DMS53 treated with DMSO at 0.1 percent for 48 hours (cell line): ENCODE measurements at regions not wholly inside any gene's neighbourhood (a gene's known extent, or its start where the extent isn't known, plus 50 kb on each side); places are given as distances from the start of the nearest gene placed in this dataset.
"Not testable (repeated sequence)": the region's sequence is repeated elsewhere in the genome, so short reads cannot be mapped to it uniquely, and the experiment has no call there.

Source experiments
- DNase-seq: peaks from one replicate; lab custom pipeline; 2025; ENCODE audit not compliant: unreplicated experiment; lab: John Stamatoyannopoulos, UW

DNA sequence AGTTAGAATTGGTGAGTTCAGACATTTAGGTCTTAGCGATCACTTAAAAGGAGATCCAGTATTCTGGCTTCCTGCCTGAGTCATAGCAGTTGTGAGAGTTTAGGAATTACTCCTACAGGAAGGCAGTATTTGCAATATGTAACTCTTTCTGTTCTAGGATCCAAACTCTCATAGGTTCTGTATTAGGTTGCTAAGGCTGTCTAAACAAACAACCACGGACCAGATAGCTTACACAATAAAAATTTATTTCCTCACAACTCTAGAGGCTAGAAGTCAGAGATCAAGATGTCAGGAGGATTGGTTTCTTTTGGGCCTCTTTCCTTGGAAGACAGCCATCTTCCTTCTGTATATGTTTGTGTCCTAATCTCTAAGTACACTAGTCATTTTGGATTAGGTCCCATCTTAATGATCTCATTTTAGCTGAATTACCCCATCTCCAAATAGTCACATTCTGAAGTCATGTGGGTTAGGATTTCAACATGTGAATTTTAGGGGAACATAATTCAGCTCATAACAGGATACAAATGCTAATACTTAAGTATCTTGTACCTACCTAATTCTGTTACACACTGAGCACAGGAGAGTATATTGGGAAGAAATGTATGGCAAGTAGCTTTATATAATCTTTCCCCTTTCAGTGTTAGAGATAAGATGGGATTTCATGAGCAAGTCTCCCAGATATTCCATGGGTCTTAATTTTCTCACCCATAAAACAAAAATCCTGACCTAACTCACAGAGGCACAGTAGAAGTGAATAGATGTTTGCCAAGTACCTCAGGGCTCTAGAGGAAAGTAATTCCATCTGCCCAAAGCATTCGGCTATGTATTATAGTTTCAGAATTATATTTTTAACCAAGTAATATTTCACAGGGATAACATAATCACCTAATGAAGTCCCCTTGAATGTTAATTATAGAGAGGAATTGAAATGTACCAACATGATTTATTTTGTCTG, 144.4 kb downstream of the PTBP2 start:
- DNase-seq: no peak

DNA sequence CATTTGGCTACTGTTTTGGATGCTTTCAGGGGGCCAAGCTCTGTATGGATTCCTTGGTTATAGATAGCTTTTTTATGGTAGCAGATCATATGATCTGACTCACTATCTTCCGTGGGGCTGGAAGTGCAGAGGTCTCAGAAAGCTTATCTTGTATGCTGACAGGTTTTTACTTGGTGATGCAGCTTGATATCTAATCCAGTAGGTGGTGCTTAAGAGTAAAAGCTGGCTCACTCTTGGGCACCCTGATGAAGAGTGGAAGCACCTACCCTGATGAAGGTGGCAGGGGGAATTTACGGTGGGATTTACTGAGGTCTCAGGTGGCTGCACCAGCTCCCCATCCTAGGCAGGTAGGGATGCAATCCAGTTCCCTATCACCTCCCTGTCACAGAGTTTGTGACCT, 151.2 kb downstream of the PTBP2 start:
- no peak for DNase-seq

DNA sequence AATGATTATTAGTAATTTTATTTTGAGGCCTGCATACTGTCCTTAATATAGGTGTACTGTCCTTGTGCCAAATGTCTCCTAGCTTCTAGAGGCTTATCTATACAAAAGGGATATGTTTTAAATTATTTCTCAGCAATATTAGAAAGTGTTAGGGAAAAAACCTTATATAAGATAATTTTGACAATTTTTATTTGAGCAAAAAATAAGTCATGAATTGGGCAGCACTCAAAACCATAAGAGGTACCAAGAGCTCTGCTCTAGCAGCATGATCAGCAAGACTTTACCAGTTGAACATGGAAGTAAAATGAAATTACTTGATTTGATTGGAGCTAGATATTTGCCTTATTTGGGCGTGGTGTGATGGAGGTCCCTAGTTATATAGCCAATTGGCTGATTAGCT, 157.1 kb downstream of the PTBP2 start:
- no peak for DNase-seq

- no peak for DNase-seq
Observed at GRCh38 chr1:96880626-96881025, 159.0 kb downstream of the PTBP2 start.

GRCh38 chr1:96882096-96882495, 160.5 kb downstream of the PTBP2 start:
- no peak for DNase-seq

DNA sequence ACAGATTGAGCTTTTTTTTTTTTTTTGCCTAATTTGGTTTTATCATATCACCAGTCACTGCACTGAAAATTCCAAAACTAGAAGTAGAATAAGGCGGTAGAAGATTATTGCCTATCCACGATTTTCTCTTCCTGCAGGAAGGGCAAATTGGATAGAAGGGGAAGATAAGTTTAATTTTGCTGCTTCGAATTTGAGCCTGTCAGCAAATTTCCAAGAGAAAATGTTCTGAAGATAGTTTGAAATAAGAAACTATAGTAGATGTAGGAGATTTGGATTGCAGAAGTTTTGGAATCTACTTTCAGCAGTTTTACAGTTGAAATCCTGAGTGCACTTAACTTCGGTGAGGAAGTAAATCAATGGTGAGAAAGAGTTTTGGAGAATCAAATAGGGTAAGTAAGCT, 164.9 kb downstream of the PTBP2 start:
- DNase-seq: no peak

- no peak for DNase-seq
Observed at GRCh38 chr1:96887501-96887900, 165.9 kb downstream of the PTBP2 start.

GRCh38 chr1:96901783-96902363, 180.3 kb downstream of the PTBP2 start:
- no peak for DNase-seq

DNA sequence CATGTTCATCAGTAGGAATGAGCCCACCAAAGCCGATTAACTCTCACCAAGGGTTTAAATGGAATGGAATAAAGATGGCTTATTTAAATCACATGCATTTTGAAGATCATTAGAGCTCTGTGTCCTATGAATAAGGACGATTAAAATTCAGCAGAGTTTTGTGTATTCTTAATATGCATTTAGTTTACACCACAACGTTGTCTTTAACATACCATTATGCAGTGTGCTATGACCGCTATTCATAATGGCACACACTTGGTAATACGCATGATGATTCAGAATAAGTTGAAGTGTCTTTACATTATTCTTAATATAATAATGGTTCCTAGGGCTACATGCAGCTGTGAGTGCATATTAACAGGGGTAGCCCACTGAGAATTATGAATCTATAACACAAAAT, 190.7 kb downstream of the PTBP2 start:
- no peak for DNase-seq

DNA sequence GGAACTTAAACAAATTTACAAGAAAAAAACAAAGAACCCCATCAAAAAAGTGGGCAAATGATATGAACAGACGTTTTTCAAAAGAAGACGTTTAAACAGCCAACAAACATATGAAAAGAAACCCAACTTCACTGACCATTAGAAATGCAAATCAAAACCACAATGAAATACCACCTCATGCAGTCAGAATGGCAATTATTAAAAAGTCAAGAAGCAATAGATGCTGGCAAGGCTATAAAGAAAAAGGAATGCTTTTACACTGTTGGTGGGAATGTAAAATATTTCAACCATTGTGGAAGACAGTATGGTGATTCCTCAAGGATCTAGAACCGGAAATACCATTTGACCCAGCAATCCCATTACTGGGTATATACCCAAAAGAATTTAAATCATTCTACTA, 194.1 kb downstream of the PTBP2 start:
- DNase-seq: not testable (repeated sequence)

DNA sequence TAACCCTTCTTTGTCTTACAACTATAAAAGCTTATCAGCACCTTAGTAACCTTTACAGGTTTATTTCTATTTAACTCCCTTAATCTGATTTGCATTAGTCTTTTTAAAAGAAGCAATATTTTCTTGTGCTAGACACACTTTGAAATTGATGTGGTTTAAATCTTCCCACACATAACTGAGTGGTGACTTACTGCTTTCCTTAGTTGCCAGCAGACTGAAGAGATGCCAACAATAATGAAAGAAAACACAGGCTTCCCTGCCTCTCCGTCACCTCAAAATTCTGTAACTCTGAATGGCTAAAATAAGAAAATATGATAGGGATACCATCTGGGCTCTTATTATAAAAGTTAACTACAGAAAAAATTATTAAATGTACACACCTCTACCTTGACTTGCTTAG, 196.8 kb downstream of the PTBP2 start:
- no peak for DNase-seq

- no peak for DNase-seq
Observed at GRCh38 chr1:96922181-96922580, 200.6 kb downstream of the PTBP2 start.

GRCh38 chr1:96923753-96924152, 202.2 kb downstream of the PTBP2 start:
- no peak for DNase-seq

GRCh38 chr1:96926176-96926575, 204.6 kb downstream of the PTBP2 start:
- DNase-seq: no peak

GRCh38 chr1:96927125-96927524, 205.5 kb downstream of the PTBP2 start:
- DNase-seq: no peak

GRCh38 chr1:96931136-96931535, 209.6 kb downstream of the PTBP2 start:
- DNase-seq: no peak

DNA sequence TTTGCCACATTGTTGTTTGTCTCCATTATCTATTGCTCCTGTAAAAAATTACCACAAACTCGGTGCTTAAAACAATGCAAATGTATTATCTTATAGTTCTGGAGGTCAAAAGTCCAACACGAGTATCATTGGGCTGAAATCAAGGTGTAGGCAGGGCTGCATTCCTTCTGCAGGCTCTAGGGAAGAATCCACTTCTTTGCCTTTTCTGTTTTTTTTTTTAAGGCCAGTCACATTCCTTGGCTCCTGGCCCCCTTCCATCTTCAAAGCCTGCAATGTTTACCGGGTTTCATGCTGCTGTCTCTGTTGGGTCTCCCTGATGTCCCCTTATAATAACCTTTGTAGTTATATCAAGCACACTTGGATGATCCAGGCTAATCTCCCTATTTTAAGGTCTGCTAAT, 212.7 kb downstream of the PTBP2 start:
- DNase-seq: no peak

GRCh38 chr1:96944432-96945092, 223.0 kb downstream of the PTBP2 start:
- DNase-seq: no peak

DNA sequence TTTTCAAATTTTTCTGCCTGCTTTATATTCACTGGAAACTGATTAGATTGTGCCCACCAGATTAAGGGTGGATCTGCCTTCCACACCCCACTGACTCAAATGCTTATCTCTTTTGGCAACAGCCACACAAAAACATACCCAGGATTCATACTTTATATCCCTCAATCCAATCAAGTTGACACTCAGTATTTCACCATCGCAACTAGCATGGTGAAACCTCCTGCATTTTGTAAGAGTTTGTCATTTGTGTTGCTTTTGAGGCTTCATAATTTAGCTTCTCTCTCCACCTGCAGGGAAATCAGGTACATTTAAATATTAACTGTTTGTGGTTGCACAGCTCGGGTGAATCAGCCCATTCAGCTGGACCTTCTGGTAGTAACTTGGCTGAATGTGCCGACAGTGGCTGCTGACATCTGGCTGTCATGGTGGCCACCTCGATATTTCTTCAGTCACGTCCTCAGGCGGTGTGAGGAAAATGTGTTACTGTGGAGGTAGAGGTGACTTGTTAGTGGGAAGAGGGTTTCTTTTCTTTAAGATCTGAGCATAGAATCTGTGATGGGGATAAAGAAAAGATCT, 224.0 kb downstream of the PTBP2 start:
- no peak for DNase-seq

DNA sequence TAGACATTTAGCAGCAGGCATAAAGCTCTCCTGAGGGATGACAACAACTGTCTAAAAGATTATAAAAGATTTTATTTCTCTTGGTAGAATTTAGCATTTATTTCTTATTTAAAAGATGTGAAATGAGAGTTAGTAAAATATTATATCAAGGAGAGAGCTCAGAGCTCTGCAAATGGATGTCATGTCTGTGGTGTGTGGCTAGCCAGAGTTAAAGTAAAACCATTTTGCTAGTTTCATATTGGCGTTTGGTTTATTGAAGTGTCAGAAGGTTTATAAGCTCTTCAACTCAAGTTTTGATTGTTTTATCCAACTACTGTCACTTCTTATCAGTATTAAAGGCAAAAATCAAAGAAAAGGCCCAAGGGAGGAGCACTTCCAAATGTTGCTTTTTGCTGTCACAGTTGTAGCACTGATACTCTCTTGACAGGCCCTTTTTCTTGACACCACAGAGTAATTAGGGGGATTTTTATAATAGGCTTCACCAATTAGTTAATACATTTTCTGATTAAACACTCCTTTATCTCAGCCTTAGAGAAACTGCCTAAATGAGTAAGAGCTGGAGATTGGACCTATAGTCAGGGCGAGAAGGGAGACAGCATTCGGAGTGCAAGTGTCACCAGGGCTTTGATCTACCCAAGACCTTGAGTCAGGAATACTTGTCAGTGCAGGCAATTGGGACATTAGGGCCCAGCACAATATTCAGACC, 233.9 kb downstream of the PTBP2 start:
- no peak for DNase-seq

GRCh38 chr1:96962216-96962615, 240.6 kb downstream of the PTBP2 start:
- DNase-seq: no peak
